GM18867 (cell line): ENCODE measurements at regions not wholly inside any gene's neighbourhood (a gene's known extent, or its start where the extent isn't known, plus 50 kb on each side); places are given as distances from the start of the nearest gene placed in this dataset.
A peak's percentile ranks its signal among the peaks of the same experiment; 100 is the strongest.
"Not testable (repeated sequence)": the region's sequence is repeated elsewhere in the genome, so short reads cannot be mapped to it uniquely, and the experiment has no call there.

Source experiments
- ATAC-seq: cut with Tn5 transposase; IDR thresholded peaks from one replicate; pipeline ENCODE4 v1.9.1; 2021; ENCODE audit warnings: mild to moderate bottlenecking, moderate library complexity; ENCODE audit not compliant: unreplicated experiment

DNA sequence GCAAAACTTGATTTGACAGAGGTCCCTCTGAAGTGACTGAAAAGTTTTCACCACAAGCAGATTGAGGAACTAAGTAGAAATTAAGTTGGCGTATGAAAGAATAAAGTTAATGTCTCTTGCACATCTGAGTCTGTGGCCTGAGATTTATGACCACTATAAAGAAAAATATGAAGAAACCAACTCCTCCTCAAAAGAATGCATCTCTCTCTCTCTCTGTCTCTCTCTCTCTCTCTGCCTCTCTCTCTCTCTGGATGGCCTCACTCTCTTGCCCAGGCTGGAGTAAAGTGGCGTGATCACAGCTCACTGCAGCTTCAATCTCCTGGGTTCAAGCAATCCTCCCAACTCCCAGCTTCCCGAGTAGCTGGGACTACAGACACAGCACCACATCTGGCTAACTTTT is 55.2 kb downstream of the RPL22L1 start:
- no peak for ATAC-seq

GRCh38 chr3:170813266-170813665 is 56.7 kb downstream of the RPL22L1 start:
- no peak for ATAC-seq

- peak; percentile 76 for ATAC-seq
Observed at GRCh38 chr3:170811928-170812591, 57.9 kb downstream of the RPL22L1 start.

- ATAC-seq: no peak
Observed at GRCh38 chr3:170811515-170811914, 58.5 kb downstream of the RPL22L1 start.

DNA sequence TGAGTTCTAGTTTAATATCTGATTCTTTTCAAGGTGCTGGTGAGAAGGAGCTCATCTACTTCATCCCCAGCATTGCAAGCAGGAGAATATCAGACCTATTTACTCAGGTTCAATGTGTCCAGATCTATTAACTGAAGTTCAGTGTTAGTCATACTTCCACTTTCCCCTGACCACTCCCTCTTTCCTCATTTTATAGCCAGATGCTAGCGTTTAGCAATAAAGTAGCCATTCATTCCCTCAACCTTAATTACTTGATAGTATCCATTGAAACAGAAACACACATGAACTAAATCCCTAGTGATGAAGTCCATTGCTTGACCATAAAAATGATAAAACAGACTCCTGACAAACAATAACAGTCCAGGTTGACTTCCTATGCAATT is 60.0 kb downstream of the RPL22L1 start:
- ATAC-seq: no peak

- ATAC-seq: no peak
Observed at GRCh38 chr3:170809007-170809974, 60.7 kb downstream of the RPL22L1 start.

- ATAC-seq: no peak
Observed at GRCh38 chr3:170808041-170808440, 62.0 kb downstream of the RPL22L1 start.

DNA sequence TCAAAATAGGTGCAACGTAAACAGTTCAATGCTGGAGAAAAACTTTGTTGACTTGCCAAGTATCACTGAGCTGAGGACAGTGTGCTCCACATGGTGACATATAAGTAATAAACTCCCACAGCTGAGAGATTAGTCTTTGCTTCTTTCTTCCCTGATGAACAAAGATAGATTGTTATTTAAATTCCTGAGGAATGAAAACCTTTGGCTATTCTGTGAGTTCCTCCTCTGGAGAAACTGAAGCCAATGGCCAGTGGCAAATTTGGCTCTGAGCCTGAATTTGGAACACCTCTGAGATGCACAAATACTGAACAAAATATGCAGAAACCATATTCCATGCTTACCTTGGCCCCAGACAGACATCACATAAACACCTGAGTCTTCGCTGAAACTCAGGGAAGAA is 63.3 kb downstream of the RPL22L1 start:
- no peak for ATAC-seq

DNA sequence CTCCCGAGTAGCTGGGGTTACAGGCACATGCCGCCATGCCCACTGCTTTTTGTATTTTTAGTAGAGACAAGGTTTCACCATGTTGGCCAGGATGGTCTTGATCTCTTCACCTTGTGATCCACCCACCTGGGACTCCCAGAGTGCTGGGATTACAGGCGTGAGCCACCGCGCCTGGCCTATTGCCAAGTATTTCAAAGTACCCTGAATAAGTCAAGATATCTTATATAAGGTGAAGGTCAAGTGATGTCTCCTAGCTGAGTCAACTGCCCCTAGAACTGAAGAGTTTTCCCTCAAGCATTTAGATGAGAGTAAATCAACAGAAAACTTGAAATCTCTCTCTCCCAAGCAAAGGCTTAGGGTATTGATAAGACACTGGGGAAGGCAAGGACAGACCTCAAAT is 63.9 kb downstream of the RPL22L1 start:
- no peak for ATAC-seq

DNA sequence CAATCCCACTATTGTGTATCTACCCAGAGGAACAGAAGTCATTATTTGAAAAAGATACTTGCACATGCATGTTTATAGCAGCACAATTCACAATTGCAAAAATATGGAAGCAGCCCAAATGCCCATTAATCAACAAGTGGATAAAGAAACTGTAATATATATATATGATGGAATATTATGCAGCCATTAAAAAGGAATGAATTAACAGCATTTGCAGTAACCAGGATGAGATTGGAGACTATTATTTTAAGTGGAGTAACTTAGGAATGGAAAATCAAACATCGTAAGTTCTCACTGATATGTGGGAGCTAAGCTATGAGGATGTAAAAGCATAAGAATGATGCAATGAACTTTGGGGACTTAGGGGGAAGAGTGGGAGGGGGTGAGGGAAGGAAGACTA is 64.7 kb downstream of the RPL22L1 start:
- ATAC-seq: not testable (repeated sequence)

DNA sequence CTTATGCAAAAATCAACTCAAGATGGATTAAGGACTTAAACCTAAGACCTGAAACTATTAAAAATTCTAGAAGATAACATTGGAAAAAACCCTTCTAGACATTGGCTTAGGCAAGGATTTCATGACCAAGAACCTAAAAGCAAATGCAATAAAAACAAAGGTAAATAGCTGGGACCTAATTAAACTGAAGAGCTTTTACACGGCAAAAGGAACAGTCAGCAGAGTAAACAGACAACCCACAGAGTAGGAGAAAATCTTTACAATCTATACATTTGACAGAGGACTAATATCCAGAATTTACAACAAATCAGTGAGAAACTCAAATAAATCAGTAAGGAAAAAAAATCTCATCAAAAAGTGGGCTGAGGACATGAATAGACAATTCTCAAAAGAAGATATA is 65.4 kb downstream of the RPL22L1 start:
- ATAC-seq: not testable (repeated sequence)

DNA sequence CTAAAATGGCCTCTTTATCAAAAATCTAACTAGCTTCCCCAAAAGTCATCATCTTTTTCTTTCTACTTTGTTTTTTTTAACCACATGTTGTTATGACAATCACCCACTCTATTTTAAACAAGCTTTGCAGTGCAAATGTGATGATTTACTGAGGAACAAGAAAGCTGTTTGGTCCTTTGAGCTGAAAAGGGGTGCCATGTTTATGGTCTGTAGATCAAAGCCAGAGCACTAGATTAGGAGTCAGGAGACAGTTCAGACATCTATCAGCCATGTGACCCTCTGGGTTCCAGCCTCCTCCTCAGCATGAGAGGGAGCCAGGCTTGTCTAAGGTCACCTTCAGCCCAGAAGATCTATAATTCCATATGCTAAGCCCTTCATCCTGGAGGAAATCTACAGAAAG is 65.9 kb downstream of the RPL22L1 start:
- no peak for ATAC-seq

DNA sequence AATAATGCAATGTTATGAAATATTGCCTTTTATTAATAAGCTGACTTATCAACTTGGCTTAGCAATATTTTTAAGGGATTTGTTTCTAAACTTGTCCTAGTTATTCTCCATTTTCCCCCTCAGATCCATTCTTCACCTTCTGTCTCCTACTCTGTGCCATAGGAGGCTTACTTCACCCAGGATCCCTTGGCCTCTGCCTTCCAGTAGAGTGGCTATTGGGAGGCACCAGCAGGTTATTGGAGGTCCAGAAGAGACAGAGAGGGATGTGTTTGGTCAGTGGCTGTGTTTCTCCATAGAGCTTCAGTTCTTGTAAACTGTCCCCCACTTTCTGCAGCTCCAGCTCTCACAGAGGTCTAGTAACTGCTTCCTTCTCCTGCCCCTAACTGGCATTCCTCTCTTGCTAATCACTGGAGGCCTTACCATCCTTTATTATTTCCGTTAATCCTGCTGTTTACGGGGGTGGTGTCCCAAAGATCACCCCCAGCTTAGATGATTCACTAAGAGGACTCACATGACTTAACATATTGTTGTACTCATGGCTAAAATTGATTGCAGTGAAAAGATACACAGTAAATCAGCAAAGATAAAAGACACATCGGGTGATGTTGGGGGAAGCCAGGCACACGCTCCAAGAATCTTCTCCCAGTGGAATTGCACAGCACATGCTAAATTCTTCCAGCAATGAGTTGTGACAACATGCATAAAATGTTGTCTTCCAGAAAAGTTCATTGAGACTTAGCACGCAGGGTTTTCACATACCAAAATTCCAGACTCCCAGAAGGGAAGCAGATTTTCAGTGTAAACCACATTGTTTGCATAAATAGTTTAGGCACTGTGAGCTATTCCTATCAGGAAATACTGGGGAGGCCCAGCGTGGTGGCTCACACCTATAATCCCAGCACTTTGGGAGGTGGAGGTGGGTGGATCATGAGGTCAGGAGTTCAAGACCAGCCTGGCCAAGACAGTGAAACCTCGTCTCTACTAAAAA is 67.5 kb downstream of the RPL22L1 start:
- no peak for ATAC-seq

- no peak for ATAC-seq
Observed at GRCh38 chr3:170801597-170801996, 68.4 kb downstream of the RPL22L1 start.

- ATAC-seq: not testable (repeated sequence)
Observed at GRCh38 chr3:170800275-170800674, 69.7 kb downstream of the RPL22L1 start.

- ATAC-seq: no peak
Observed at GRCh38 chr3:170799009-170799408, 71.0 kb downstream of the RPL22L1 start.

DNA sequence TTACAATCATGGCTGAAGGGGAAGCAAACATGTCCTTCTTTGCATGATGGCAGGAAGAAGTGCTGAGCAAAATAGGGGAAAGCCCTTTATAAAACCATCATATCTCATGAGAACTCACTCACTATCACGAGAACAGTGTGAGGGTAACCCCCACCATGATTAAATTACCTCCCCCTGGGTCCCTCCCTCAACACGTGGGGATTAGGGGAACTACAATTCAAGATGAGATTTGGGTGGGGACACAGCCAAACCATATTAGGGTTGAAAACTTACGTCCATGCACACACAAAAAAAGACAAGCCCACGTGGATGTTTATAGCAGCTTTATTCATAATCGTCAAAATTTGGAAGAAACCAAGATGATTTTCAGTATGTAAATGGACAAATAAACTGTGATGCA is 72.3 kb downstream of the RPL22L1 start:
- no peak for ATAC-seq

DNA sequence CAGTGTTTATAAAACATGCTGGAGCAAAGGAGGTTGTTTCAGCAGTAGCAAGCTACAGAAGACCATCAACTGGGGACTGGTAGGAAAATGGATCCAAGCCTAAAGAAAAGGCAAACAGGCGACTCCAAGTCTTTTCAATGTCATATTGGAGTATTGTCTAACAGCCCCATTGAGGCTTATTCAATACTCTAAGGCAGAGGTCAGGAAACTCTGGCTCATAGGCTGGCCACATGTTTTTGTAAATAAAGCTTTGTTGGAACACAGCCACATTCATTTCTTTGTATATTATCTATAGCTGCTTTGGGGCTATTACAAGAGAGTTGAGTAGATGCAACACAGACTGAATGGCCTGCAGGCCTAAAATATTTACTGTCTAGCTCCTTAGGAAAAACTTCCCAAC is 77.5 kb downstream of the RPL22L1 start:
- ATAC-seq: no peak

DNA sequence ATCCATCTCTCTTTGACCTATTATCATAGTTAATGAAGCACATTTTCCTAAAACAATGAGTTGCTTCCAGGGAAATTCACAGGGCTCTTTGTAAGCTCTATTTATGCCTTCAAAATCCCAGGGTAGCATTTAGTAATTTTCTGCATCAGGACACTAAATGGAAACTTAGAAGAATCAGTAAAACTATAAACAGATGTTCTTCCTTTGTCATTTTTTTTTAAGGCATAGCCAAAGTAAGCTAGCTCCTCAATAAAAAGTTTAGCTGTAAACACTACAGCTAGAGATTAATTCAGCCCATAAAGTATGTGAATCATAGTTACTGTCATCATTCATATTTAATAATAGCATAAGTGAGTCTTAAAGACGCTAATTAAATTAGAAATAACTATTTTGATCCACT is 79.3 kb downstream of the RPL22L1 start:
- ATAC-seq: no peak

DNA sequence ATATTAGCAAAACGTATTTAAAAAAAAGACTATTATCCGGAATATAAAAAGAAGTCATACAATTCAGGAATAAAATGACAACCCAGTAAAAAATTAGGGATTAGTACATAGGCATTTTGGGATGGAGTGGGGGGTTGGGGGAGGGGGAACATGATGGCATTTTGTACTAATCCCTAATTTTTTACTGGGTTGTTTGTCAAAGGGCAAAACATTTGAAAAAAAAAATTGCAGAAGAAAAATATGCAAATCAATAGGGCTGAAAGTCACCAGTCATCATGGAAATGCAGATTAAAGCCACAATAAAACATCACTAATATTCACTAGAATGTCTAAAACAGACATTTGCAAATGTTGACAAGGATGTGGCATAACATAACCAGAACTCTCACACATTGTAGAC is 82.5 kb downstream of the RPL22L1 start:
- no peak for ATAC-seq

GRCh38 chr3:170785454-170785853 is 84.5 kb downstream of the RPL22L1 start:
- no peak for ATAC-seq
